IMR-90 (cell line): ENCODE measurements at regions not wholly inside any gene's neighbourhood (a gene's known extent, or its start where the extent isn't known, plus 50 kb on each side); places are given as distances from the start of the nearest gene placed in this dataset.

ENCODE experiments used
- ATAC-seq: fragments of 200-7000 bp; cut with Tn5 transposase; 2 replicates; pipeline ENCODE4 v1.9.1; 2020; ENCODE audit warnings: low read depth, mild to moderate bottlenecking, moderate library complexity
- BruUV-seq: library from RNA; stranded (reverse); fragments of 400-500 nt; replicated peaks from 2 replicates; lab custom pipeline; 2021; lab: Mats Ljungman, UMichigan
- CTCF ChIA-PET: fragments of 300-600 bp; formaldehyde crosslinking; extraction: SDS; loops from one replicate; lab custom pipeline; 2021; ENCODE audit warnings: antibody characterized with exemption; lab: Yijun Ruan, JAX
- POLR2A ChIA-PET: fragments of 300-600 bp; sonication (Branson Sonifier 250); formaldehyde crosslinking; loops from one replicate; lab custom pipeline; 2022; ENCODE audit warnings: antibody characterized with exemption; ENCODE audit not compliant: unreplicated experiment; lab: Charles Lee
- DNase-seq: peaks from one replicate; pipeline ENCODE4 v3.0.0; 2013
- H2AFZ ChIP-seq: replicated peaks from 2 replicates; pipeline ENCODE3; 2013; ENCODE audit warnings: low read length, mild to moderate bottlenecking; ENCODE audit not compliant: poor library complexity
- H2AK5ac ChIP-seq: 2 replicates; pipeline ENCODE4 v1.6.1; 2013; ENCODE audit warnings: low read depth, low read length, inconsistent platforms
- H2AK9ac ChIP-seq: replicated peaks from 2 replicates; pipeline ENCODE3; 2013; ENCODE audit warnings: mild to moderate bottlenecking, low read depth, low read length, moderate library complexity; ENCODE audit not compliant: poor library complexity
- H2BK120ac ChIP-seq: 2 replicates; pipeline ENCODE4 v1.6.1; 2013; ENCODE audit warnings: low read depth, low read length, inconsistent platforms
- H2BK15ac ChIP-seq: 3 replicates; pipeline ENCODE4 v1.6.1; 2013; ENCODE audit warnings: low read depth, low read length, inconsistent platforms
- H2BK20ac ChIP-seq: 2 replicates; pipeline ENCODE4 v1.6.1; 2013; ENCODE audit warnings: low read depth, mild to moderate bottlenecking, inconsistent platforms, low read length, moderate library complexity
- H2BK5ac ChIP-seq: 2 replicates; pipeline ENCODE4 v1.6.1; 2013; ENCODE audit warnings: mild to moderate bottlenecking, low read depth, low read length, inconsistent platforms; ENCODE audit not compliant: poor library complexity, severe bottlenecking
- H3K14ac ChIP-seq: replicated peaks from 2 replicates; pipeline ENCODE4 v1.6.1; 2013; ENCODE audit warnings: low read depth, low read length, inconsistent platforms
- H3K18ac ChIP-seq: 2 replicates; pipeline ENCODE4 v1.6.1; 2013; ENCODE audit warnings: low read depth, low read length, control low read depth
- H3K23ac ChIP-seq: 2 replicates; pipeline ENCODE4 v1.6.1; 2013; ENCODE audit warnings: low read depth, low read length, inconsistent platforms
- H3K27ac ChIP-seq: 2 replicates; pipeline ENCODE4 v1.5.1; 2013; ENCODE audit warnings: mild to moderate bottlenecking, control low read depth, low read length; ENCODE audit not compliant: insufficient read depth
- H3K27me3 ChIP-seq: 2 replicates; pipeline ENCODE4 v1.6.1; 2013; ENCODE audit warnings: low read length; ENCODE audit not compliant: control insufficient read depth, insufficient read depth
- H3K36me3 ChIP-seq: 2 replicates; pipeline ENCODE4 v1.6.1; 2013; ENCODE audit warnings: low read length, mixed read lengths; ENCODE audit not compliant: control insufficient read depth, insufficient read depth
- H3K4ac ChIP-seq: 2 replicates; pipeline ENCODE4 v1.6.1; 2013; ENCODE audit warnings: low read depth, low read length, inconsistent platforms
- H3K4me1 ChIP-seq: 2 replicates; pipeline ENCODE4 v1.6.1; 2013; ENCODE audit warnings: low read length, mixed read lengths; ENCODE audit not compliant: control insufficient read depth, insufficient read depth
- H3K4me2 ChIP-seq: 2 replicates; pipeline ENCODE4 v1.6.1; 2013; ENCODE audit warnings: low read depth, mild to moderate bottlenecking, control low read depth, low read length, moderate library complexity
- H3K4me3 ChIP-seq: 2 replicates; pipeline ENCODE4 v1.5.1; 2013; ENCODE audit warnings: low read depth, mild to moderate bottlenecking, control low read depth, low read length, moderate library complexity; ENCODE audit not compliant: insufficient read depth
- H3K56ac ChIP-seq: 2 replicates; pipeline ENCODE4 v1.6.1; 2013; ENCODE audit warnings: low read length, inconsistent platforms; ENCODE audit not compliant: insufficient read depth; ENCODE audit errors: extremely low read depth
- H3K79me1 ChIP-seq, 2 experiments: 2 replicates each; pipeline ENCODE4 v1.6.1; 2013; ENCODE audit warnings: low read length in 2 of 2, inconsistent platforms in 1 of 2, low read depth in 1 of 2
- H3K9ac ChIP-seq: 2 replicates; pipeline ENCODE4 v1.6.1; 2013; ENCODE audit warnings: low read depth, low read length, control low read depth
- H3K9me1 ChIP-seq: 2 replicates; pipeline ENCODE4 v1.6.1; 2013; ENCODE audit warnings: low read length, inconsistent platforms; ENCODE audit not compliant: insufficient read depth
- H3K9me3 ChIP-seq: 2 replicates; pipeline ENCODE4 v1.6.1; 2013; ENCODE audit warnings: low read length; ENCODE audit not compliant: control insufficient read depth, insufficient read depth
- H4K20me1 ChIP-seq: 2 replicates; pipeline ENCODE4 v1.6.1; 2013; ENCODE audit warnings: low read length, inconsistent platforms; ENCODE audit not compliant: insufficient read depth
- H4K5ac ChIP-seq: 2 replicates; pipeline ENCODE4 v1.6.1; 2013; ENCODE audit warnings: mild to moderate bottlenecking, low read depth, low read length, control low read depth
- H4K8ac ChIP-seq, 2 experiments: 2 replicates each; pipeline ENCODE4 v1.6.1; 2013; ENCODE audit warnings: low read depth in 2 of 2, low read length in 2 of 2, control low read depth in 1 of 2, inconsistent platforms in 1 of 2
- H4K91ac ChIP-seq: 2 replicates; pipeline ENCODE4 v1.6.1; 2013; ENCODE audit warnings: low read depth, low read length, inconsistent platforms; ENCODE audit not compliant: insufficient read depth
- BHLHE40 ChIP-seq: fragments of 150-350 bp; IDR thresholded peaks from 2 replicates; pipeline ENCODE4 v1.6.1; 2016; ENCODE audit warnings: mild to moderate bottlenecking, low read depth, low read length
- CEBPB ChIP-seq: IDR thresholded peaks from 2 replicates; pipeline ENCODE4 v1.6.1; 2012; ENCODE audit warnings: low read depth, low read length, improper control_type of control experiment
- CHD1 ChIP-seq: IDR thresholded peaks from 2 replicates; pipeline ENCODE4 v1.6.1; 2012; ENCODE audit warnings: low read depth, low read length, improper control_type of control experiment
- CTCF ChIP-seq: conservative IDR thresholded peaks from 2 replicates; pipeline ENCODE4 v1.5.1; 2012; ENCODE audit warnings: mild to moderate bottlenecking, low read depth, low read length, improper control_type of control experiment
- MAFK ChIP-seq: IDR thresholded peaks from 2 replicates; pipeline ENCODE4 v1.6.1; 2012; ENCODE audit warnings: low read depth, low read length, improper control_type of control experiment
- MAZ ChIP-seq: IDR thresholded peaks from 2 replicates; pipeline ENCODE4 v1.6.1; 2012; ENCODE audit warnings: low read depth, mild to moderate bottlenecking, low read length, improper control_type of control experiment, moderate library complexity, borderline replicate concordance
- MXI1 ChIP-seq: IDR thresholded peaks from 2 replicates; pipeline ENCODE4 v1.6.1; 2012; ENCODE audit warnings: low read depth, mild to moderate bottlenecking, low read length, moderate library complexity, borderline replicate concordance
- NFE2L2 ChIP-seq: fragments of 150-350 bp; IDR thresholded peaks from 2 replicates; pipeline ENCODE4 v1.6.1; 2016; ENCODE audit warnings: low read depth, mild to moderate bottlenecking, low read length
- RFX5 ChIP-seq: IDR thresholded peaks from 2 replicates; pipeline ENCODE4 v1.8.0; 2012; ENCODE audit warnings: low read depth, mild to moderate bottlenecking, low read length, moderate library complexity
- WGBS, 2 experiments: methylation state at CpG; one replicate each; pipeline versions ENCODE4 v1.1.5 to v1.1.7; 2013; ENCODE audit warnings: missing lambda C conversion rate in 2 of 2; ENCODE audit not compliant: insufficient read length in 1 of 2; ENCODE audit errors: extremely low coverage in 2 of 2; 5-methylcytosine and 5-hydroxymethylcytosine counted together
- dilution Hi-C: fragments of 300-500 bp; cut with HindIII; formaldehyde crosslinking; loops from one replicate; pipeline ENCODE4 v1.14.3; 2018; ENCODE audit warnings: low sequenced_read_pairs; ENCODE audit not compliant: unreplicated experiment
- in situ Hi-C: fragments of 300-500 bp; cut with MboI; formaldehyde crosslinking; loops from 3 replicates; pipeline ENCODE4 v1.14.3; 2019; ENCODE audit warnings: low sequenced_read_pairs, inconsistent platforms, mixed read lengths
- intact Hi-C: fragments of 100-400 bp; cut with micrococcal nuclease; formaldehyde crosslinking; loops from 2 replicates; pipeline ENCODE4 v1.10.0; 2022

- Histone ChIP-seq H3K9me1 (no peaks in the 10 kb centered on the region), H3K14ac (no peak overlapping the region), H2BK5ac (no peak overlapping the region), H2BK120ac (no peak overlapping the region), H4K5ac (no peak overlapping the region), H4K20me1 (no peaks in the 10 kb centered on the region), H3K4me2 (no peak overlapping the region), H2AK9ac (no peak overlapping the region), H3K4me3 (no peak overlapping the region), H2AFZ (no peak overlapping the region), H3K27ac (no peak overlapping the region), H2BK20ac (no peak overlapping the region), H3K23ac (no peak overlapping the region), H3K27me3 (no peaks in the 10 kb centered on the region), H3K4me1 (no peaks in the 10 kb centered on the region), H3K9ac (no peak overlapping the region), H3K36me3 (no peaks in the 10 kb centered on the region), H3K56ac (no peak overlapping the region), H3K9me3 (no peaks in the 10 kb centered on the region), H3K4ac (no peak overlapping the region), H2AK5ac (no peak overlapping the region), H3K18ac (no peak overlapping the region), H2BK15ac (no peak overlapping the region), H4K91ac (no peak overlapping the region), H4K8ac (no peak overlapping the region), H3K79me1 (no peaks in the 10 kb centered on the region)
- ChIA-PET CTCF (interaction anchor here (0.6 kb wide), 1 partner anchor 66 kb away, joined by 3 read pairs; no protein-coding TSS in a partner anchor), POLR2A (no interaction called here)
- TF ChIP-seq MAFK (no peak), CEBPB (no peak), MAZ (no peak), CHD1 (no peak), BHLHE40 (no peak), MXI1 (no peak), RFX5 (no peak), NFE2L2 (no peak), CTCF (no peak)
- intact Hi-C loops: no loop called here
- in situ Hi-C loops: no loop called here
- DNase-seq (no peak), ATAC-seq (no peak)
- dilution Hi-C loops: no loop called here
- no CpG with 5 or more reads among the region's 2 CpGs for WGBS, 2 experiments
- BruUV-seq: no TSS peak
Observed at GRCh38 chr17:56026915-56027314, 126.4 kb upstream of the ANKFN1 start.
